ENCODE measurements at regions not wholly inside any gene's neighbourhood (a gene's known extent, or its start where the extent isn't known, plus 50 kb on each side); places are given as distances from the start of the nearest gene placed in this dataset.

- H3K9me3 ChIP-seq = no peaks in the 10 kb centered on the region
- H3K36me3 ChIP-seq = no peaks in the 10 kb centered on the region
- H3K27me3 ChIP-seq = no peaks in the 10 kb centered on the region
- WGBS = 73% methylated on average over 1 of the region's 1 CpG
- no peak overlapping the region for H3K27ac ChIP-seq
- DNase-seq (ENCODE audit: low spot score in 2 of 2) = no peak
- H3K4me3 ChIP-seq = no peak overlapping the region
- no peaks in the 10 kb centered on the region for H3K4me1 ChIP-seq
- no peak for TF ChIP-seq CTCF (IDR thresholded peaks at IDR 0.05)
- no peak for TF ChIP-seq POLR2A (IDR thresholded peaks at IDR 0.05)
- TF ChIP-seq POLR2AphosphoS5 (IDR thresholded peaks at IDR 0.05) = no peak
- TF ChIP-seq EP300 (IDR thresholded peaks at IDR 0.05) = no peak
These were observed 471.7 kb upstream of the HS3ST1 start for GRCh38 chr4:11900359-11900758.

GRCh38 chr4:11898796-11899195, 470.1 kb upstream of the HS3ST1 start:
- Histone ChIP-seq H3K9me3 (no peaks in the 10 kb centered on the region), H3K27ac (no peak overlapping the region), H3K27me3 (no peaks in the 10 kb centered on the region), H3K4me1 (no peaks in the 10 kb centered on the region), H3K36me3 (no peaks in the 10 kb centered on the region), H3K4me3 (no peak overlapping the region)
- no peak for DNase-seq (ENCODE audit: low spot score in 2 of 2)
- 81% methylated on average over 1 of the region's 1 CpG for WGBS
- TF ChIP-seq CTCF (IDR thresholded peaks at IDR 0.05) (no peak), POLR2A (IDR thresholded peaks at IDR 0.05) (no peak), POLR2AphosphoS5 (IDR thresholded peaks at IDR 0.05) (no peak)

GRCh38 chr4:11895766-11896165, 467.1 kb upstream of the HS3ST1 start:
- H3K9me3 ChIP-seq = no peaks in the 10 kb centered on the region
- no peaks in the 10 kb centered on the region for H3K27me3 ChIP-seq
- WGBS = 63% methylated on average over 1 of the region's 1 CpG
- H3K4me1 ChIP-seq = no peaks in the 10 kb centered on the region
- H3K4me3 ChIP-seq = no peak overlapping the region
- H3K36me3 ChIP-seq = no peaks in the 10 kb centered on the region
- no peak overlapping the region for H3K27ac ChIP-seq
- TF ChIP-seq POLR2AphosphoS5 (IDR thresholded peaks at IDR 0.05) (no peak), CTCF (IDR thresholded peaks at IDR 0.05) (no peak)
- no peak for DNase-seq (ENCODE audit: low spot score in 2 of 2)

GRCh38 chr4:11894977-11895376, 466.3 kb upstream of the HS3ST1 start:
- 67% methylated on average over 2 of the region's 2 CpGs for WGBS
- no peaks in the 10 kb centered on the region for H3K4me1 ChIP-seq
- no peaks in the 10 kb centered on the region for H3K36me3 ChIP-seq
- TF ChIP-seq POLR2AphosphoS5 (IDR thresholded peaks at IDR 0.05) = no peak
- no peak for TF ChIP-seq POLR2A (IDR thresholded peaks at IDR 0.05)
- TF ChIP-seq EP300 (IDR thresholded peaks at IDR 0.05) = no peak
- no peak for TF ChIP-seq CTCF (IDR thresholded peaks at IDR 0.05)
- H3K9me3 ChIP-seq = no peaks in the 10 kb centered on the region
- no peak overlapping the region for H3K4me3 ChIP-seq
- H3K27me3 ChIP-seq = no peaks in the 10 kb centered on the region
- no peak for DNase-seq (ENCODE audit: low spot score in 2 of 2)
- no peak overlapping the region for H3K27ac ChIP-seq

GRCh38 chr4:11894221-11894620, 465.5 kb upstream of the HS3ST1 start:
- no peak overlapping the region for H3K27ac ChIP-seq
- no peaks in the 10 kb centered on the region for H3K27me3 ChIP-seq
- DNase-seq (ENCODE audit: low spot score in 2 of 2) = no peak
- no peaks in the 10 kb centered on the region for H3K4me1 ChIP-seq
- 77% methylated on average over 3 of the region's 3 CpGs for WGBS
- H3K36me3 ChIP-seq = no peaks in the 10 kb centered on the region
- no peaks in the 10 kb centered on the region for H3K9me3 ChIP-seq
- TF ChIP-seq EP300 (IDR thresholded peaks at IDR 0.05) (no peak), CTCF (IDR thresholded peaks at IDR 0.05) (no peak), POLR2AphosphoS5 (IDR thresholded peaks at IDR 0.05) (no peak), POLR2A (IDR thresholded peaks at IDR 0.05) (no peak)
- no peak overlapping the region for H3K4me3 ChIP-seq
